ENCODE measurements at regions not wholly inside any gene's neighbourhood (a gene's known extent, or its start where the extent isn't known, plus 50 kb on each side); places are given as distances from the start of the nearest gene placed in this dataset.
"Not testable (repeated sequence)": the region's sequence is repeated elsewhere in the genome, so short reads cannot be mapped to it uniquely, and the experiment has no call there.

DNA sequence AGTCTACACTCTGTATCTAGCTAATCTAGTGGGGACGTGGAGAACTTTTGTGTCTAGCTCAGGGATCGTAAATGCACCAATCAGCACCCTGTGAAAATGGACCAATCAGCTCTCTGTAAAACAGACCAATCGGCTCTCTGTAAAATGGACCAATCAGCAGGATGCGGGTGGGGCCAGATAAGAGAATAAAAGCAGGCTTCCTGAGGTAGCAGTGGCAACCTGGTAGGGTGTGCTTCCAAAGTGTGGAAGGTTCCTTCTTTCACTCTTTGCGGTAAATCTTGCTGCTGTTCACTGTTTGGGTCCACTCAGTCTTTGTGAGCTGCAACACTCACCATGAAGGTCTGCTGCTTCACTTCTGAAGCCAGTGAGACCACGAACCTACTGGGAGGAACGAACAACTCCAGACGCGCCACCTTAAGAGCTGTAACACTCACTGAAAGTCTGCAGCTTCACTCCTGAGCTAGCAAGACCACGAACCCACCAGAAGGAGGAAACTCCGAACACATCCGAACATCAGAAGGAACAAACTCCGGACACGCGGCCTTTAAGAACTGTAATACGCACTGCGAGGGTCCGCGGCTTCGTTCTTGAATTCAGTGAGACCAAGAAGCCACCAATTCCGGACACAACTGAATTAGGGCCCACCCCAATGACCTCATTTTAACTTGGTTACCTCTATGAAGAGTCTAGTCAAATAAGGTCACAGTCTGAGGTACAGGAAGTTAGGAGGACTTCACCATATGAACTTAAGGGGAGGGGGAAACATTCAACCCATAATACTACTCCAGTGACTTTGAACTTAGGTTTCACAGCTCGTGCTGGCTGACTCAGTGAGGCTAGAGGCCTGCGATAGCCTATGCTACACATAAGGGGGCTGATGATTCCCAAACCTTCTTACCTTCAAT lies 59.8 kb upstream of the LPGAT1 start:
- DNase-seq (ENCODE audit: low read depth) = not testable (repeated sequence)

- DNase-seq (ENCODE audit: low read depth) = peak; percentile 7
Measured at GRCh38 chr1:211889307-211890090, 58.9 kb upstream of the LPGAT1 start.

- no peak for DNase-seq (ENCODE audit: low read depth)
Measured at GRCh38 chr1:211886551-211886950, 56.0 kb upstream of the LPGAT1 start.

- DNase-seq (ENCODE audit: low read depth) = no peak
Measured at GRCh38 chr1:211885747-211886522, 55.4 kb upstream of the LPGAT1 start.

GRCh38 chr1:211882381-211883004 lies 51.9 kb upstream of the LPGAT1 start:
- DNase-seq (ENCODE audit: low read depth) = no peak
